ENCODE measurements at regions not wholly inside any gene's neighbourhood (a gene's known extent, or its start where the extent isn't known, plus 50 kb on each side); places are given as distances from the start of the nearest gene placed in this dataset.

DNA sequence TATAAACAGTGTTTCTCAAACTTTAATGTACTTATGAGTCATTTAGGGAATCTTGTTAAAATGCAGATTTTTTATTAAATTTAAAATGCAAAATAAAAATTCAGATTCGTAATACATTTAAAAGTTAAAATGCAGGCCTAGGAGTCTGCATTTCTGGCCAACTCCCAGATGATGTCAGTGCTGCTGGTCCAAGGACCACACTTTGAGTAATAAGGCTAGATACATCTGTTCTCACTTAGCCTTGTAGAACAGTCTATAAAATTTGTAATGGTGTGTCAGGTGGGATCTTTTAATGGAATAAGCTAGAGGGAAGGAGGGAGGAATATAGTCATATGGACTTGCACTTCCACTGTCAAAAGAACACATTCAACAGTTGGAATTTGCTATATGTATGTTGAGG, 295.6 kb upstream of the BMP2 start:
- Histone ChIP-seq H4K20me1 (ENCODE audit: control insufficient read depth, extremely low read depth, insufficient read depth, low read length) (no peaks in the 10 kb centered on the region), H3K79me2 (ENCODE audit: control insufficient read depth, insufficient read depth, low read length) (no peaks in the 10 kb centered on the region), H3K27ac (ENCODE audit: control insufficient read depth, insufficient read depth, low read length) (no peak overlapping the region), H3K9ac (ENCODE audit: control insufficient read depth, extremely low read depth, insufficient read depth, low read length) (no peak overlapping the region), H2AFZ (ENCODE audit: control insufficient read depth, low read length) (no peak overlapping the region), H3K4me2 (ENCODE audit: control insufficient read depth, extremely low read depth, insufficient read depth, low read depth, low read length) (no peak overlapping the region), H3K9me1 (ENCODE audit: control insufficient read depth, extremely low read depth, insufficient read depth, low read length) (no peaks in the 10 kb centered on the region), H3K4me1 (ENCODE audit: control insufficient read depth, extremely low read depth, insufficient read depth, low read length) (no peaks in the 10 kb centered on the region), H3K27me3 (ENCODE audit: control insufficient read depth, extremely low read depth, insufficient read depth, low read length) (no peaks in the 10 kb centered on the region), H3K36me3 (ENCODE audit: control insufficient read depth in 2 of 2, extremely low read depth in 1 of 2, insufficient read depth in 2 of 2, low read length in 2 of 2) (no peaks in the 10 kb centered on the region), H3K4me3 (ENCODE audit: control insufficient read depth in 2 of 3, extremely low read depth in 1 of 3, insufficient read depth in 2 of 3, low read depth in 1 of 3, low read length in 3 of 3) (no peak overlapping the region), H3K9me3 (ENCODE audit: control insufficient read depth, low read depth, low read length) (no peaks in the 10 kb centered on the region)
- dilution Hi-C loops (cut with MboI; ENCODE audit: extremely low pct_ligation_motif_present, low sequenced_read_pairs), result no loop called here
- no peak for DNase-seq (ENCODE audit: low read depth, low spot score)
- no peak for FAIRE-seq
- TF ChIP-seq, protein P1, sequence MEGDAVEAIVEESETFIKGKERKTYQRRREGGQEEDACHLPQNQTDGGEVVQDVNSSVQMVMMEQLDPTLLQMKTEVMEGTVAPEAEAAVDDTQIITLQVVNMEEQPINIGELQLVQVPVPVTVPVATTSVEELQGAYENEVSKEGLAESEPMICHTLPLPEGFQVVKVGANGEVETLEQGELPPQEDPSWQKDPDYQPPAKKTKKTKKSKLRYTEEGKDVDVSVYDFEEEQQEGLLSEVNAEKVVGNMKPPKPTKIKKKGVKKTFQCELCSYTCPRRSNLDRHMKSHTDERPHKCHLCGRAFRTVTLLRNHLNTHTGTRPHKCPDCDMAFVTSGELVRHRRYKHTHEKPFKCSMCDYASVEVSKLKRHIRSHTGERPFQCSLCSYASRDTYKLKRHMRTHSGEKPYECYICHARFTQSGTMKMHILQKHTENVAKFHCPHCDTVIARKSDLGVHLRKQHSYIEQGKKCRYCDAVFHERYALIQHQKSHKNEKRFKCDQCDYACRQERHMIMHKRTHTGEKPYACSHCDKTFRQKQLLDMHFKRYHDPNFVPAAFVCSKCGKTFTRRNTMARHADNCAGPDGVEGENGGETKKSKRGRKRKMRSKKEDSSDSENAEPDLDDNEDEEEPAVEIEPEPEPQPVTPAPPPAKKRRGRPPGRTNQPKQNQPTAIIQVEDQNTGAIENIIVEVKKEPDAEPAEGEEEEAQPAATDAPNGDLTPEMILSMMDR (optimal IDR thresholded peaks at IDR 0.05 in 1 of 3, IDR thresholded peaks at IDR 0.05 in 1 of 3, conservative IDR thresholded peaks at IDR 0.05 in 1 of 3; ENCODE audit: extremely low read depth in 1 of 3, insufficient read depth in 2 of 3, low read length in 3 of 3), result no peak
- TF ChIP-seq EZH2 (IDR thresholded peaks at IDR 0.05; ENCODE audit: low read length), result no peak

DNA sequence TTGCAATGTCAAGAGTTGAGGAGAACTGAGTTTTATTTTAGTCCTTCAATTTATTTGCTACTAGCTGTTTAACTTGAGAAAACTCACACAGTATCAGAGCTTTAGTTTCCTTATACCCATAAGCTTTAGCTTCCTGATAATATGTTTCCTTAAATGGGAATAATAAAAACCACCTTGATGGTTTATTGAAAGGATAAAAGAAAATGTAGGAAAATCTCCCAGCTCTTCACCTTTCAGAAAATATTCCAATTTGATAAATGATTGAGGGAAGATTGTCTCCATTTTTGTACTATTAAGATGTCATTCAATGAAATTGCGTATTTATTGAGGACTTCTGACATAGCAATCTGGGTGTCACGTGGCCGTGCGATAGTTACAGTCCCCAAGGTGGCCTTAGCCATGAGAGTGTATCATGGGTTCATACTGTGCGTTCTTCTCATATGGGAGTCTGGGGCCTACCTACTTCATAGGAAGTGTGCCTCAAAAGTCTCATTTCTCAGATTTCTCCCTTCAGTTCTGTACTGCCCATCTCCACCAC, 296.3 kb upstream of the BMP2 start:
- no peak overlapping the region for H3K4me3 ChIP-seq (ENCODE audit: control insufficient read depth in 2 of 3, extremely low read depth in 1 of 3, insufficient read depth in 2 of 3, low read depth in 1 of 3, low read length in 3 of 3)

More for the DNA sequence above, 296.3 kb upstream of the BMP2 start:
- H2AFZ ChIP-seq (ENCODE audit: control insufficient read depth, low read length), result no peak overlapping the region
- H4K20me1 ChIP-seq (ENCODE audit: control insufficient read depth, extremely low read depth, insufficient read depth, low read length), result no peaks in the 10 kb centered on the region
- H3K9ac ChIP-seq (ENCODE audit: control insufficient read depth, extremely low read depth, insufficient read depth, low read length), result no peak overlapping the region
- H3K4me2 ChIP-seq (ENCODE audit: control insufficient read depth, extremely low read depth, insufficient read depth, low read depth, low read length), result no peak overlapping the region
- H3K79me2 ChIP-seq (ENCODE audit: control insufficient read depth, insufficient read depth, low read length), result no peaks in the 10 kb centered on the region
- H3K36me3 ChIP-seq (ENCODE audit: control insufficient read depth in 2 of 2, extremely low read depth in 1 of 2, insufficient read depth in 2 of 2, low read length in 2 of 2), result no peaks in the 10 kb centered on the region
- DNase-seq (ENCODE audit: low read depth, low spot score) (no peak), FAIRE-seq (no peak)
- dilution Hi-C loops (cut with MboI; ENCODE audit: extremely low pct_ligation_motif_present, low sequenced_read_pairs), result no loop called here
- no peak overlapping the region for H3K27ac ChIP-seq (ENCODE audit: control insufficient read depth, insufficient read depth, low read length)
- no peaks in the 10 kb centered on the region for H3K9me3 ChIP-seq (ENCODE audit: control insufficient read depth, low read depth, low read length)
- TF ChIP-seq, protein P1 (optimal IDR thresholded peaks at IDR 0.05 in 1 of 3, IDR thresholded peaks at IDR 0.05 in 1 of 3, conservative IDR thresholded peaks at IDR 0.05 in 1 of 3; ENCODE audit: extremely low read depth in 1 of 3, insufficient read depth in 2 of 3, low read length in 3 of 3), result no peak
- TF ChIP-seq EZH2 (IDR thresholded peaks at IDR 0.05; ENCODE audit: low read length), result no peak
- no peaks in the 10 kb centered on the region for H3K4me1 ChIP-seq (ENCODE audit: control insufficient read depth, extremely low read depth, insufficient read depth, low read length)
- H3K9me1 ChIP-seq (ENCODE audit: control insufficient read depth, extremely low read depth, insufficient read depth, low read length), result no peaks in the 10 kb centered on the region
- no peaks in the 10 kb centered on the region for H3K27me3 ChIP-seq (ENCODE audit: control insufficient read depth, extremely low read depth, insufficient read depth, low read length)

Data from keratinocyte (primary cell).